ENCODE measurements at regions not wholly inside any gene's neighbourhood (a gene's known extent, or its start where the extent isn't known, plus 50 kb on each side); places are given as distances from the start of the nearest gene placed in this dataset.

DNA sequence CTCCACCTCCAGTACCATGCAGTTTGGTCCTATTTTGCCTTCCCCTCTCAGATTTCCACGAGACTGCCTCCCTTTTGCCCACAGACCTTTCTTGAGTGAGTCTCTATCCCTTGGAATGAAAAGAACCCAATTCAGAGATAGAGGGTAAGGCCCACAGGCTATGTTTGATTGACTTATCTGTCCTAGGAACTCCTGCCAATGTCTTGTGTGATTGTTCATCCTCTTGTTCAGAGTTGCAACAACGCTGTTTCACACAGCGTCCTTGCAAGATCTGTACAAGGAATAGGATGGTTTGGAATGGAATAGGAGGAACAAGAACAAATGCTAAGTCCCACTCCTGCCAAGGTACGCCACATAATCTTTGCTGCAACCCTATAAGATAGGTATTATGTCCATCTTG lies 142.2 kb upstream of the ABCA1 start:
- no peak for TF ChIP-seq CTCF (IDR thresholded peaks at IDR 0.05; ENCODE audit: low read depth, low read length)
- TF ChIP-seq EZH2phosphoT487 (IDR thresholded peaks at IDR 0.05; ENCODE audit: low read depth) = no peak
